ENCODE measurements at regions not wholly inside any gene's neighbourhood (a gene's known extent, or its start where the extent isn't known, plus 50 kb on each side); places are given as distances from the start of the nearest gene placed in this dataset.
"Not testable (repeated sequence)": the region's sequence is repeated elsewhere in the genome, so short reads cannot be mapped to it uniquely, and the experiment has no call there.

- TF ChIP-seq CTCF, POLR2A (IDR thresholded peaks at IDR 0.05): not testable (repeated sequence)
Observed at GRCh38 chr6:74343321-74343720, 647.3 kb downstream of the CD109 start.

All from transverse colon (tissue), 3 donors.